ENCODE measurements at regions not wholly inside any gene's neighbourhood (a gene's known extent, or its start where the extent isn't known, plus 50 kb on each side); places are given as distances from the start of the nearest gene placed in this dataset.

- no peaks in the 10 kb centered on the region for H3K36me3 ChIP-seq (ENCODE audit: control insufficient read depth in 2 of 2, insufficient read depth in 1 of 2, low read length in 2 of 2)
- no peaks in the 10 kb centered on the region for H3K4me1 ChIP-seq (ENCODE audit: control insufficient read depth, insufficient read depth, low read length)
- H3K4me3 ChIP-seq (ENCODE audit: low read depth, low read length) = no peak overlapping the region
- no peaks in the 10 kb centered on the region for H3K9me3 ChIP-seq (ENCODE audit: control insufficient read depth, insufficient read depth, low read depth, low read length)
- TF ChIP-seq ZNF362 (tag by site-specific recombination; IDR thresholded peaks at IDR 0.05) (no peak), ZSCAN16 (tag by site-specific recombination; IDR thresholded peaks at IDR 0.05) (no peak), YY1 (tag by site-specific recombination; IDR thresholded peaks at IDR 0.05) (no peak), ZNF518A (tag by site-specific recombination; conservative IDR thresholded peaks at IDR 0.05; ENCODE audit: low read depth) (no peak), ZFP69B (tag by site-specific recombination; IDR thresholded peaks at IDR 0.05) (no peak), HIC1 (tag by site-specific recombination; IDR thresholded peaks at IDR 0.05) (no peak), HOXC10 (CRISPR knock-in tag; IDR thresholded peaks at IDR 0.05) (no peak), ZBTB7A (tag by site-specific recombination; IDR thresholded peaks at IDR 0.05; ENCODE audit: low read depth) (no peak), ZNF324 (tag by site-specific recombination; IDR thresholded peaks at IDR 0.05) (no peak), ZNF311 (tag by site-specific recombination; IDR thresholded peaks at IDR 0.05; ENCODE audit: borderline replicate concordance) (no peak), PBX3 (CRISPR knock-in tag; IDR thresholded peaks at IDR 0.05) (no peak), ZNF280C (tag by site-specific recombination; IDR thresholded peaks at IDR 0.05) (no peak), HOXA7 (CRISPR knock-in tag; IDR thresholded peaks at IDR 0.05; ENCODE audit: borderline replicate concordance) (no peak), ZNF26 (tag by site-specific recombination; IDR thresholded peaks at IDR 0.05) (no peak)
- H3K27ac ChIP-seq (ENCODE audit: extremely low read depth, low read depth, low read length) = no peak overlapping the region
- ChIA-PET POLR2A (no interaction called here), CTCF (no interaction called here)
Measured at GRCh38 chr2:220194630-220195584, 567.5 kb downstream of the SLC4A3 start.
